Adrenal gland (tissue), 5 donors: ENCODE measurements at regions not wholly inside any gene's neighbourhood (a gene's known extent, or its start where the extent isn't known, plus 50 kb on each side); places are given as distances from the start of the nearest gene placed in this dataset.

ENCODE experiments used
- CTCF ChIP-seq, 6 experiments: fragments of 450-650 bp in 4 of 6; fragments of 200-600 bp in 2 of 6; sonication (generic) in 1 of 6; IDR thresholded peaks; 1 replicate in 5 of 6; 2 replicates in 1 of 6; pipeline versions ENCODE4 v1.5.1 to v1.8.0; 2016 to 2021; ENCODE audit warnings: antibody characterized with exemption in 6 of 6, mild to moderate bottlenecking in 2 of 6, moderate library complexity in 1 of 6
- POLR2A ChIP-seq, 2 donors: fragments of 450-650 bp; IDR thresholded peaks; one replicate each; pipeline ENCODE4 v1.6.1; 2017; ENCODE audit warnings: antibody characterized with exemption in 2 of 2, mild to moderate bottlenecking in 2 of 2, moderate library complexity in 1 of 2
- donor health status: DM: no; HTN: no; CAD: no.

DNA sequence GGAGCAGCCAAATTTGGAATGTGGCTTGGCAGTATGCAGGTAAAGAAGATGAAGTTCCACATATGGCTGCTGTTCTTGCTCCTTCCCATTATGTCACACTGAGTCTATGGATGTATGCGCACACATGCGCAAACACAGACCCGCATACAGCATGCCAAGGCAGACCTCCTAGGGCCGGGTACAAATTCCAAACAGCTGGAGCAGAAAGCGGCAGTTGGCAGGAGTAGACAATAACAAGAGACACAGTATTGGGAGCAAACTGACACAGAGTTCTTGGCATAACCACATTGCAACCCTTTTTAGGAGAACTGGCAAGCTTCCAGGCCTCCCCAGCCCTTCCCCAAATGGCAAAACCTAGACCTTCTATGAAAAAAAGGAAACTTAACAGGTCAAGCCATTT is 268.9 kb downstream of the SP3 start:
- TF ChIP-seq CTCF (IDR thresholded peaks at IDR 0.05), result no peak
- TF ChIP-seq POLR2A (IDR thresholded peaks at IDR 0.05), result no peak
